Endodermal cell (in vitro differentiated cells): ENCODE measurements at regions not wholly inside any gene's neighbourhood (a gene's known extent, or its start where the extent isn't known, plus 50 kb on each side); places are given as distances from the start of the nearest gene placed in this dataset.

Source experiments
- DNase-seq: peaks from one replicate; pipeline ENCODE4 v3.0.0-alpha.2; 2017
- H3K27ac ChIP-seq: 2 replicates; pipeline ENCODE4 v1.5.1; 2013; ENCODE audit warnings: mild to moderate bottlenecking, low read depth, low read length, moderate library complexity
- H3K27me3 ChIP-seq: 2 replicates; pipeline ENCODE4 v1.6.1; 2013; ENCODE audit warnings: mild to moderate bottlenecking, low read length, moderate library complexity; ENCODE audit not compliant: insufficient read depth, control insufficient read depth, poor library complexity, severe bottlenecking
- H3K36me3 ChIP-seq: 2 replicates; pipeline ENCODE4 v1.7.0; 2013; ENCODE audit warnings: mild to moderate bottlenecking, low read length, moderate library complexity; ENCODE audit not compliant: control insufficient read depth, insufficient read depth
- H3K4me1 ChIP-seq: one replicate; pipeline ENCODE4 v1.7.0; 2013; ENCODE audit warnings: low read length; ENCODE audit not compliant: control insufficient read depth, insufficient read depth
- H3K4me3 ChIP-seq: 2 replicates; pipeline ENCODE4 v1.5.1; 2013; ENCODE audit warnings: mild to moderate bottlenecking, low read length, moderate library complexity
- H3K9ac ChIP-seq: 2 replicates; pipeline ENCODE4 v1.6.1; 2013; ENCODE audit warnings: mild to moderate bottlenecking, low read length, moderate library complexity; ENCODE audit not compliant: poor library complexity, severe bottlenecking; ENCODE audit errors: extremely low read depth
- H3K9me3 ChIP-seq: 2 replicates; pipeline ENCODE4 v1.6.1; 2013; ENCODE audit warnings: mild to moderate bottlenecking, low read length, moderate library complexity; ENCODE audit not compliant: control insufficient read depth
- H3K27ac Mint-ChIP-seq: 2 replicates; pipeline ENCODE4 v1.8.0; 2020; ENCODE audit warnings: mixed read lengths
- H3K27me3 Mint-ChIP-seq: 2 replicates; pipeline ENCODE4 v1.8.0; 2021; ENCODE audit warnings: mild to moderate bottlenecking, mixed read lengths; ENCODE audit not compliant: insufficient read depth
- H3K36me3 Mint-ChIP-seq: 2 replicates; pipeline ENCODE4 v1.8.0; 2020; ENCODE audit warnings: low read depth, mixed read lengths
- H3K4me1 Mint-ChIP-seq: 2 replicates; pipeline ENCODE4 v1.8.0; 2020; ENCODE audit warnings: mixed read lengths
- H3K4me3 Mint-ChIP-seq: 2 replicates; pipeline ENCODE4 v1.8.0; 2020; ENCODE audit warnings: mild to moderate bottlenecking, moderate library complexity, mixed read lengths
- H3K9me3 Mint-ChIP-seq: 2 replicates; pipeline ENCODE4 v1.8.0; 2020; ENCODE audit warnings: mild to moderate bottlenecking, mixed read lengths
- WGBS, 2 experiments: methylation state at CpG; one replicate each; pipeline versions ENCODE4 v1.1.5 to v1.1.7; 2013; ENCODE audit warnings: missing lambda C conversion rate in 2 of 2, mixed read lengths in 1 of 2; ENCODE audit not compliant: insufficient coverage in 1 of 2, insufficient read length in 1 of 2; 5-methylcytosine and 5-hydroxymethylcytosine counted together
- TF ChIP-seq, protein P1 (sequence below): fragments of 200-600 bp; sonication (generic); conservative IDR thresholded peaks from 2 replicates; pipeline ENCODE4 v1.5.0; 2021; ENCODE audit warnings: antibody characterized with exemption, mild to moderate bottlenecking

DNA sequence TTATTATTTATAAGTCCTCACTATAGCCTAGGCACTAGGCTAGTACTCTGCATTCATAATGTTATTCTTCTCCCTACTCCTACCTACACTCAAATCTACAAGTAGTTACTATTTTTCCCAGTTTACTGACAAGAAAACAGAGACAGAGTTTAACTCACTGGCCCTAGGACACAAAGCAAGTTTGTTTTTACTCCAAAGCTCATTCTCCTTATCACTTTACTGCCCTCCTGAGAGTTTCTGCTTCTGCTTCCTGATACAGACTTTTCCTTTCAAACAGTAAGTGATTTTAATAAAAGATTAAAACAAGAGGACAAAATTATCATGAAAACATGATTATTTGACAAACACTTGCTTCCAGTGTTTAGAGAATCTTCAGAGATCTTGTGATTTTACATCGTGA lies 60.6 kb upstream of the CADPS start:
- WGBS, 2 experiments: 80% methylated on average over 1 of the region's 1 CpG; no CpG with 5 or more reads in 1 of the 2 experiments
- H3K27ac Mint-ChIP-seq: no peak overlapping the region
- peaks cover 6% of the 10 kb centered on the region for H3K9me3 Mint-ChIP-seq
- Histone ChIP-seq H3K9me3 (peaks cover 16% of the 10 kb centered on the region), H3K27ac (no peak overlapping the region), H3K4me1 (peaks cover 4% of the 10 kb centered on the region), H3K9ac (no peak overlapping the region), H3K36me3 (no peaks in the 10 kb centered on the region), H3K4me3 (no peak overlapping the region), H3K27me3 (no peaks in the 10 kb centered on the region)
- TF ChIP-seq, protein P1, sequence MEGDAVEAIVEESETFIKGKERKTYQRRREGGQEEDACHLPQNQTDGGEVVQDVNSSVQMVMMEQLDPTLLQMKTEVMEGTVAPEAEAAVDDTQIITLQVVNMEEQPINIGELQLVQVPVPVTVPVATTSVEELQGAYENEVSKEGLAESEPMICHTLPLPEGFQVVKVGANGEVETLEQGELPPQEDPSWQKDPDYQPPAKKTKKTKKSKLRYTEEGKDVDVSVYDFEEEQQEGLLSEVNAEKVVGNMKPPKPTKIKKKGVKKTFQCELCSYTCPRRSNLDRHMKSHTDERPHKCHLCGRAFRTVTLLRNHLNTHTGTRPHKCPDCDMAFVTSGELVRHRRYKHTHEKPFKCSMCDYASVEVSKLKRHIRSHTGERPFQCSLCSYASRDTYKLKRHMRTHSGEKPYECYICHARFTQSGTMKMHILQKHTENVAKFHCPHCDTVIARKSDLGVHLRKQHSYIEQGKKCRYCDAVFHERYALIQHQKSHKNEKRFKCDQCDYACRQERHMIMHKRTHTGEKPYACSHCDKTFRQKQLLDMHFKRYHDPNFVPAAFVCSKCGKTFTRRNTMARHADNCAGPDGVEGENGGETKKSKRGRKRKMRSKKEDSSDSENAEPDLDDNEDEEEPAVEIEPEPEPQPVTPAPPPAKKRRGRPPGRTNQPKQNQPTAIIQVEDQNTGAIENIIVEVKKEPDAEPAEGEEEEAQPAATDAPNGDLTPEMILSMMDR: no peak
- H3K36me3 Mint-ChIP-seq: no peaks in the 10 kb centered on the region
- H3K27me3 Mint-ChIP-seq: peaks cover 2% of the 10 kb centered on the region
- H3K4me3 Mint-ChIP-seq: no peak overlapping the region
- peaks cover 15% of the 10 kb centered on the region for H3K4me1 Mint-ChIP-seq
- DNase-seq: no peak

DNA sequence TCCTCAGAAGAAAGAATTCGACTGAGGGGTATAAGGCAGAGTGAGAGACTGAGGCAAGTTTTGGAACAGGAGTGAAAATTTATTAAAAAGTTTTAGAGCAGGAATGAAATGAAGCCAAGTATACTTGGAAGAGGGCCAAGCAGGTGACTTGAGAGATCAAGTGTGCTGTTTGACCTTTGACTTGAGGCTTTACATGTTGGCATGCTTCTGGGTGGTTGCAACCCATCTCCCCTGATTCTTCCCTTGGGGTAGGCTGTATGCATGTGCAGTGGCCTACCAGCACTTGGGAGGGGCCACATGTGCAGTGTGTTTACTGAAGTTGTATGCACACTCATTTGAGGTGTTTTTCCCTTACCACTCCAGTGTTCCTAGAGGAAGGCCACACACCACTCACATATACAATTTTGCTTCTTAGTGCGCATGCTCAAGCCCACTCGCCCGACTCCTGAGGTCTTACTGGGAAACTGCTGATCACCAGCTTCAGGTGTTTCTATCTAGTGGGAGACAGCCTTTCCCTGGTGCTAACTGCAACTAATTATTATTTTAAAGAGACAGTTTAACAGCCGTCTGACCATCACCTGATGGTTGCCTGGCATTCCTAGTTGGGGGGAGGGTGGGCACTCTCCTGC lies 61.5 kb upstream of the CADPS start:
- Mint-ChIP-seq H3K9me3 (peaks cover 6% of the 10 kb centered on the region), H3K36me3 (no peaks in the 10 kb centered on the region), H3K4me3 (no peak overlapping the region), H3K27me3 (peaks cover 2% of the 10 kb centered on the region), H3K27ac (no peak overlapping the region), H3K4me1 (peaks cover 22% of the 10 kb centered on the region)
- Histone ChIP-seq H3K9me3 (peaks cover 16% of the 10 kb centered on the region), H3K9ac (no peak overlapping the region), H3K4me1 (peaks cover 7% of the 10 kb centered on the region), H3K27ac (no peak overlapping the region), H3K36me3 (no peaks in the 10 kb centered on the region), H3K27me3 (no peaks in the 10 kb centered on the region), H3K4me3 (no peak overlapping the region)
- no peak for DNase-seq
- TF ChIP-seq, protein P1: no peak
- 85 to 92% methylated on average over 4 to 5 of the region's 5 CpGs for WGBS, 2 experiments

DNA sequence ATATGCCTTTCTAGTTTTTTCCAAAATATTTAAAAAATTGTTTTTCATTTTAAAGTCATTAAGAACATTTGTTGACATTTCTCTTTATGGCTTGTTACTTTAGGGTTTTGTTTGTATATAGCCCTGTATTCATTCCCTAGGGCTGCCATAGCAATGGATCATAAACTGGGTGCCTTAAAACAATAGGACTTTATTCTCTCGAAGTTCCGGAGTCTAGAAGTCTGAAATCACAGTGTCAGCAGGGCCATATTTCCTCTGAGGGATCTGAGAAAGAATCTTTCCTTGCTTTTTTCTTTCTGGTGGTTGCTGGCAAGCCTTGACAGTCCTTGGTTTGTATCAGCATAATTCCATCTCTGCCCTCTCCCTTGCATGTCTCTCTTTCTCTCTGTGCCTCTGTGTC lies 63.4 kb upstream of the CADPS start:
- TF ChIP-seq, protein P1: no peak
- Mint-ChIP-seq H3K4me1 (peaks cover 26% of the 10 kb centered on the region), H3K4me3 (no peak overlapping the region), H3K36me3 (no peaks in the 10 kb centered on the region), H3K9me3 (peaks cover 6% of the 10 kb centered on the region), H3K27me3 (peaks cover 2% of the 10 kb centered on the region), H3K27ac (no peak overlapping the region)
- no peak for DNase-seq
- H3K4me1 ChIP-seq: peaks cover 7% of the 10 kb centered on the region
- peaks cover 16% of the 10 kb centered on the region for H3K9me3 ChIP-seq
- H3K9ac ChIP-seq: no peak overlapping the region
- H3K4me3 ChIP-seq: no peak overlapping the region
- H3K36me3 ChIP-seq: no peaks in the 10 kb centered on the region
- H3K27ac ChIP-seq: no peak overlapping the region
- WGBS, 2 experiments: 92 to 94% methylated on average over 2 of the region's 2 CpGs
- no peaks in the 10 kb centered on the region for H3K27me3 ChIP-seq
